SK-N-SH (cell line): ENCODE measurements at regions not wholly inside any gene's neighbourhood (a gene's known extent, or its start where the extent isn't known, plus 50 kb on each side); places are given as distances from the start of the nearest gene placed in this dataset.

Experiments used
- SMC3 ChIP-seq: IDR thresholded peaks from 2 replicates; pipeline ENCODE4 v1.6.1; 2012; ENCODE audit warnings: low read depth, low read length, improper control_type of control experiment
- TF ChIP-seq, protein P1 (sequence below): fragments of 200-600 bp; sonication (generic); IDR thresholded peaks from 2 replicates; pipeline ENCODE4 v1.6.1; 2017; ENCODE audit warnings: antibody characterized with exemption, mild to moderate bottlenecking, moderate library complexity

DNA sequence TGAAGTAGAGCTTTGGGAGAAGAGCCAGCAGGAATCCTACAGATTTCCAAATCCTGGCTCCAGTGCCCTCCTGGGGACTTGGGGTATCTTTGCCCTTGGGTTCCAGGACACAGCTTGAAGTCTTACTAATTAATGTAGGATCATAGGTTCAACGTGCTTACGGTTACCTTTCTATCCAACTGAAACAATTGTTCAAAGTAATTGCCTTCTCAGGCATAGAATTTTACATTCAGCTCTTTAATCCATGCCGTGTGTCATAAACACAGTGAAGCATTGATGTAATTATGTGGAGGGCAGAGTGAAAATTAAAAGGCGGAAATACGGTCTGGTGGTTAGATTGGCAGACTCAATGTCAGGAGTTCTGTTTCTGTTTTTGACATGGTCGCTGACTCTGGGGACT lies 170.4 kb downstream of the COG6 start:
- TF ChIP-seq, protein P1, sequence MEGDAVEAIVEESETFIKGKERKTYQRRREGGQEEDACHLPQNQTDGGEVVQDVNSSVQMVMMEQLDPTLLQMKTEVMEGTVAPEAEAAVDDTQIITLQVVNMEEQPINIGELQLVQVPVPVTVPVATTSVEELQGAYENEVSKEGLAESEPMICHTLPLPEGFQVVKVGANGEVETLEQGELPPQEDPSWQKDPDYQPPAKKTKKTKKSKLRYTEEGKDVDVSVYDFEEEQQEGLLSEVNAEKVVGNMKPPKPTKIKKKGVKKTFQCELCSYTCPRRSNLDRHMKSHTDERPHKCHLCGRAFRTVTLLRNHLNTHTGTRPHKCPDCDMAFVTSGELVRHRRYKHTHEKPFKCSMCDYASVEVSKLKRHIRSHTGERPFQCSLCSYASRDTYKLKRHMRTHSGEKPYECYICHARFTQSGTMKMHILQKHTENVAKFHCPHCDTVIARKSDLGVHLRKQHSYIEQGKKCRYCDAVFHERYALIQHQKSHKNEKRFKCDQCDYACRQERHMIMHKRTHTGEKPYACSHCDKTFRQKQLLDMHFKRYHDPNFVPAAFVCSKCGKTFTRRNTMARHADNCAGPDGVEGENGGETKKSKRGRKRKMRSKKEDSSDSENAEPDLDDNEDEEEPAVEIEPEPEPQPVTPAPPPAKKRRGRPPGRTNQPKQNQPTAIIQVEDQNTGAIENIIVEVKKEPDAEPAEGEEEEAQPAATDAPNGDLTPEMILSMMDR, result no peak
- no peak for TF ChIP-seq SMC3
